ENCODE measurements at regions not wholly inside any gene's neighbourhood (a gene's known extent, or its start where the extent isn't known, plus 50 kb on each side); places are given as distances from the start of the nearest gene placed in this dataset.

DNA sequence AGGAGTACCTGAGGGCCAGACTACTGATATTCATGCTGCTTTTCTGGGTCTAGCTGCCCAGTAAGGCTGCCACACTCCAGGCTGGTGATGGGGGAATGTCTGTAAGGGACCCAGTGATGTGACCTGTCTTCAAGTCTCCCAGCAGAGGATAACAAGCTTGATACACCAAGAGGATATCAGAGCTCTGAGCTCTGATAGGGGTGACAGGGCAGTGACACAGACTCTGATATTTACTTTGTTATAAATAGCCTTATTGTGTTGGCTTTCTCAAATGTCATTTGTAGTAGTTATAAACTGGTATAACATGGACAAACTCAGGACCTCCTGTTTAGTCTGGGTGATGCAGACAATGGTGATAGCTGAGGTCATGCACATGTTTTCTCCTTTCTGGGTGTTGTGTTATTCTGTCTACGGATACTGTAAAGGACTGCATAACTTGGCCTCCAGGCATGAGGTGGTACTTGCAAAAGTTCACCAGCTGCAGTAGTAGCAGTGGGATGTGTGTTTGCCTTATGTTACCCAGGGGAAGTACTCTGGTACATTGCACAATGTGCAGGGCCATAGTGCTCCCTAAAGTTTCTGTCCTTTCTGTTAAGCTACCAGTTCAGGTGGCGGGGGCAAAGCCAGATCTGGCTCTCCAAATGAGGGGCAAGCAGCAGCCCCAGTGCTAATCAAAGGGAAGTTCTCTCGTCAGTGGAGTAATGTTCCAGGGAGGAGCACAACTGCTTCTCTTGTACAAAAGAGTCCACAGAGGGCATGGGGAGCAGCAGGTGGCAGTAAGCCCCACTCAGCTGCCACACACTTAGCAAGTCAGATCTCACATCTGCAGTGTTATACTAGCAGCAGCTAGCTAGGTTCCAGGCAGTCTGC, 812.2 kb downstream of the JRKL start:
- no peak overlapping the region for H3K4me3 ChIP-seq (ENCODE audit: low read depth, low read length, poor library complexity, severe bottlenecking)
- CTCF ChIA-PET = no interaction called here
- intact Hi-C loops (cut with micrococcal nuclease; ENCODE audit: unreplicated experiment) = no loop called here
- H3K9me3 ChIP-seq (ENCODE audit: low read depth, low read length, poor library complexity, severe bottlenecking) = no peaks in the 10 kb centered on the region
- no peaks in the 10 kb centered on the region for H3K27me3 ChIP-seq (replicated peaks; ENCODE audit: insufficient read depth, low read depth, low read length, poor library complexity)
- H3K27ac ChIP-seq (ENCODE audit: low read depth, low read length, poor library complexity, severe bottlenecking) = no peak overlapping the region
- no peak for DNase-seq (ENCODE audit: low spot score)
- BruUV-seq (replicated peaks) = no TSS peak
- TF ChIP-seq, protein P1, sequence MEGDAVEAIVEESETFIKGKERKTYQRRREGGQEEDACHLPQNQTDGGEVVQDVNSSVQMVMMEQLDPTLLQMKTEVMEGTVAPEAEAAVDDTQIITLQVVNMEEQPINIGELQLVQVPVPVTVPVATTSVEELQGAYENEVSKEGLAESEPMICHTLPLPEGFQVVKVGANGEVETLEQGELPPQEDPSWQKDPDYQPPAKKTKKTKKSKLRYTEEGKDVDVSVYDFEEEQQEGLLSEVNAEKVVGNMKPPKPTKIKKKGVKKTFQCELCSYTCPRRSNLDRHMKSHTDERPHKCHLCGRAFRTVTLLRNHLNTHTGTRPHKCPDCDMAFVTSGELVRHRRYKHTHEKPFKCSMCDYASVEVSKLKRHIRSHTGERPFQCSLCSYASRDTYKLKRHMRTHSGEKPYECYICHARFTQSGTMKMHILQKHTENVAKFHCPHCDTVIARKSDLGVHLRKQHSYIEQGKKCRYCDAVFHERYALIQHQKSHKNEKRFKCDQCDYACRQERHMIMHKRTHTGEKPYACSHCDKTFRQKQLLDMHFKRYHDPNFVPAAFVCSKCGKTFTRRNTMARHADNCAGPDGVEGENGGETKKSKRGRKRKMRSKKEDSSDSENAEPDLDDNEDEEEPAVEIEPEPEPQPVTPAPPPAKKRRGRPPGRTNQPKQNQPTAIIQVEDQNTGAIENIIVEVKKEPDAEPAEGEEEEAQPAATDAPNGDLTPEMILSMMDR (conservative IDR thresholded peaks at IDR 0.05; ENCODE audit: low read depth, low read length) = no peak
- no peak for TF ChIP-seq EZH2 (IDR thresholded peaks at IDR 0.05; ENCODE audit: borderline replicate concordance, low read depth, low read length, poor library complexity, severe bottlenecking)
- no peaks in the 10 kb centered on the region for H3K4me1 ChIP-seq (ENCODE audit: insufficient read depth, low read length, poor library complexity, severe bottlenecking)
- H3K36me3 ChIP-seq (ENCODE audit: insufficient read depth, low read length, poor library complexity, severe bottlenecking) = no peaks in the 10 kb centered on the region
- POLR2A ChIA-PET (ENCODE audit: low non-redundant PET) = no interaction called here

DNA sequence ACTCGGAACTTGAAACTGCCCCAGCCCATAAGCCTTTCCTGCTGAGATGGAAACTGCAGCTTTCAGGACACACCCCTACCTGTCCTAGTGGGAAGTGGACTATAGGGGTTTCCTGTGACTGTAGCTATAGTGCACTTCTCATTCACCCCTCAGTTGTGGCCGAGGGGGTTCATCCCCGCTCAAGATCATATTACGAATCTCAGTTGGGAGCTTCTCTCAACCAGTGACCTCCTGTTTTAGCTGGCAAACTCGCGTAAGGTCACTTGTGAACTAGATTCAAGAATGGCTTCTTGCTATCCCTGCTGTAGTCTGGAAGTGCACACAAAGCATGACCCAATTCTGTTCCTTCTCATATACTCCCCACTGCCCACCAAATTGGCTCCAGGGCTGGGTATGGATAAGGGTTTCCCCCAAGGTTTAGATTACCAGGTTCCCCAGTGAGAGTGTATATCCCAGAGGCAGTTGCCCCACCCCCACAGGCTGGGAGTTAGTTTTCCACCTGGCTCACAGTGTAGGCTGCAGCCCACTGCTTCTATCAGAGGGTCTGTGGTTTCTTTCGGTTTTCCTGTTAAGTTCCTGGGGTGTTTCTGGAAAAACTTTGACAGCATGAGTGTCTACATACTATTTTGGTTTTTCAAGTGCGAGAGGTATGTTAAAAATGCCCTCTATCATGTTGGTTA, 812.9 kb downstream of the JRKL start:
- Histone ChIP-seq H3K4me1 (ENCODE audit: insufficient read depth, low read length, poor library complexity, severe bottlenecking) (no peaks in the 10 kb centered on the region), H3K9me3 (ENCODE audit: low read depth, low read length, poor library complexity, severe bottlenecking) (no peaks in the 10 kb centered on the region), H3K27me3 (replicated peaks; ENCODE audit: insufficient read depth, low read depth, low read length, poor library complexity) (no peaks in the 10 kb centered on the region), H3K4me3 (ENCODE audit: low read depth, low read length, poor library complexity, severe bottlenecking) (no peak overlapping the region), H3K27ac (ENCODE audit: low read depth, low read length, poor library complexity, severe bottlenecking) (no peak overlapping the region), H3K36me3 (ENCODE audit: insufficient read depth, low read length, poor library complexity, severe bottlenecking) (no peaks in the 10 kb centered on the region)
- ChIA-PET CTCF (no interaction called here), POLR2A (ENCODE audit: low non-redundant PET) (no interaction called here)
- TF ChIP-seq EZH2 (IDR thresholded peaks at IDR 0.05; ENCODE audit: borderline replicate concordance, low read depth, low read length, poor library complexity, severe bottlenecking) = no peak
- TF ChIP-seq, protein P1 (conservative IDR thresholded peaks at IDR 0.05; ENCODE audit: low read depth, low read length) = no peak
- intact Hi-C loops (cut with micrococcal nuclease; ENCODE audit: unreplicated experiment) = no loop called here
- BruUV-seq (replicated peaks) = no TSS peak
- no peak for DNase-seq (ENCODE audit: low spot score)

DNA sequence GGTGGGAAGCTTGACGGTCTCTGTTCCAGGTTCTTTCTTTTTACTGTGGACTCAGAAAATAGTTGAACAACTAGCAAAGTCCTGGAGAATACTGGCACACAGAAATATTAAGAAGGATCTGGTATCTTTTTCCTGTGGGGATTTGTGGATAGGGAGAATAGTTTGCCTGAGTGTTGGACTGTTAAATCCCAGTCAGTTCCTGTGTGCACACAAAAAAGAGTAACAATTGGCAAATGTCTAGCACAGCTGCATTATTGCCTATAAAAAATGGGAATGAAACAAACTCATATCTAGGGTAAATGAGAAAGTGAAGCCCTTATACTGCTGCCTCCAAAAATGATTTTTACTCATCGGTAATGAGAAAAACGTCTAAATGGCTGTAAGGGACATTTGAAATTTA, 828.2 kb downstream of the JRKL start:
- POLR2A ChIA-PET (ENCODE audit: low non-redundant PET) = no interaction called here
- intact Hi-C loops (cut with micrococcal nuclease; ENCODE audit: unreplicated experiment) = no loop called here
- no peak for DNase-seq (ENCODE audit: low spot score)
- H3K36me3 ChIP-seq (ENCODE audit: insufficient read depth, low read length, poor library complexity, severe bottlenecking) = no peaks in the 10 kb centered on the region
- TF ChIP-seq, protein P1 (conservative IDR thresholded peaks at IDR 0.05; ENCODE audit: low read depth, low read length) = no peak
- no peak for TF ChIP-seq EZH2 (IDR thresholded peaks at IDR 0.05; ENCODE audit: borderline replicate concordance, low read depth, low read length, poor library complexity, severe bottlenecking)
- no peaks in the 10 kb centered on the region for H3K4me1 ChIP-seq (ENCODE audit: insufficient read depth, low read length, poor library complexity, severe bottlenecking)
- no peaks in the 10 kb centered on the region for H3K9me3 ChIP-seq (ENCODE audit: low read depth, low read length, poor library complexity, severe bottlenecking)
- no peak overlapping the region for H3K27ac ChIP-seq (ENCODE audit: low read depth, low read length, poor library complexity, severe bottlenecking)
- no peaks in the 10 kb centered on the region for H3K27me3 ChIP-seq (replicated peaks; ENCODE audit: insufficient read depth, low read depth, low read length, poor library complexity)
- no peak overlapping the region for H3K4me3 ChIP-seq (ENCODE audit: low read depth, low read length, poor library complexity, severe bottlenecking)
- no TSS peak for BruUV-seq (replicated peaks)
- CTCF ChIA-PET = no interaction called here

All from A673 (cell line).